EH (cell line): ENCODE measurements at regions not wholly inside any gene's neighbourhood (a gene's known extent, or its start where the extent isn't known, plus 50 kb on each side); places are given as distances from the start of the nearest gene placed in this dataset.
"Not testable (repeated sequence)": the region's sequence is repeated elsewhere in the genome, so short reads cannot be mapped to it uniquely, and the experiment has no call there.

Experiments
- DNase-seq: peaks from one replicate; pipeline ENCODE4 v3.0.0-alpha.2; 2015; ENCODE audit warnings: low read depth

GRCh38 chr11:71721840-71722239 lies 111.2 kb upstream of the DEFB108B start:
- DNase-seq = not testable (repeated sequence)

GRCh38 chr11:71723991-71724390 lies 109.0 kb upstream of the DEFB108B start:
- DNase-seq = not testable (repeated sequence)

- DNase-seq = not testable (repeated sequence)
Observed at GRCh38 chr11:71730748-71731147, 102.3 kb upstream of the DEFB108B start.

GRCh38 chr11:71734368-71734767 lies 98.6 kb upstream of the DEFB108B start:
- not testable (repeated sequence) for DNase-seq

GRCh38 chr11:71738317-71738716 lies 94.7 kb upstream of the DEFB108B start:
- not testable (repeated sequence) for DNase-seq

GRCh38 chr11:71743385-71743784 lies 89.6 kb upstream of the DEFB108B start:
- DNase-seq = not testable (repeated sequence)

GRCh38 chr11:71745656-71746055 lies 87.3 kb upstream of the DEFB108B start:
- not testable (repeated sequence) for DNase-seq

- not testable (repeated sequence) for DNase-seq
Observed at GRCh38 chr11:71746263-71746662, 86.7 kb upstream of the DEFB108B start.

GRCh38 chr11:71748965-71749620 lies 83.9 kb upstream of the DEFB108B start:
- peak; percentile 14 for DNase-seq

- DNase-seq = not testable (repeated sequence)
Observed at GRCh38 chr11:71750908-71751307, 82.1 kb upstream of the DEFB108B start.

- DNase-seq = not testable (repeated sequence)
Observed at GRCh38 chr11:71764695-71765491, 68.1 kb upstream of the DEFB108B start.

- DNase-seq = not testable (repeated sequence)
Observed at GRCh38 chr11:71767016-71767415, 66.0 kb upstream of the DEFB108B start.

- DNase-seq = not testable (repeated sequence)
Observed at GRCh38 chr11:71772193-71772592, 60.8 kb upstream of the DEFB108B start.

- no peak for DNase-seq
Observed at GRCh38 chr11:71774603-71775222, 58.3 kb upstream of the DEFB108B start.

- DNase-seq = not testable (repeated sequence)
Observed at GRCh38 chr11:71780116-71780515, 52.9 kb upstream of the DEFB108B start.

GRCh38 chr11:71780771-71781170 lies 52.2 kb upstream of the DEFB108B start:
- not testable (repeated sequence) for DNase-seq

GRCh38 chr11:71781491-71781890 lies 51.5 kb upstream of the DEFB108B start:
- not testable (repeated sequence) for DNase-seq

GRCh38 chr11:71782229-71782861 lies 50.7 kb upstream of the DEFB108B start:
- not testable (repeated sequence) for DNase-seq

- DNase-seq = peak; percentile 85
Observed at GRCh38 chr11:71783191-71783590, 49.8 kb upstream of the DEFB108B start.
